ENCODE measurements at regions not wholly inside any gene's neighbourhood (a gene's known extent, or its start where the extent isn't known, plus 50 kb on each side); places are given as distances from the start of the nearest gene placed in this dataset.

DNA sequence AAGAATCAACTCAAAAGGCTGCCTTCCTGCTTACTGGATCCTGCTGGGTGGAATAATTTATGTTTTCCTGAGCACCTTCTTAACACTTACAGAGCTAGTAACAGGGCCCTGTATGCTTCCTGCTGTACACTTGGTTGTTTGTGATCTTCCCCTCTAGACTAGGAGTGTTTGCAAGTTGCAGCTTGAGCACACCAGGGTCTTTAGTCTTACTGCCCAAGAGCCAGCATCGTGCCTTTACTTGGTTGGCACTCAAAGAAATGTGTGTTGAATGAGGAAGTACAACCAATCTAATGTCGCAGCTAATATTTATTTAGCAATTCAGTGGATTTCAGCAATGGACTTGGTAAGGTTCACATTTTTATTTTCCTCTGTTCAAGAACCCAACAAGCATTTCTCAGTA lies 57.5 kb upstream of the HAND1 start:
- Histone ChIP-seq H3K23me2 (ENCODE audit: low read depth, low read length) (no peaks in the 10 kb centered on the region), H3K4me2 (ENCODE audit: insufficient read depth in 1 of 2, low read depth in 2 of 2, low read length in 2 of 2) (no peak overlapping the region), H2AK5ac (ENCODE audit: low read depth, low read length) (no peak overlapping the region), H3K4me1 (replicated peaks in 1 of 4; ENCODE audit: control insufficient read depth in 3 of 4, insufficient read depth in 4 of 4, low read length in 3 of 4) (no peaks in the 10 kb centered on the region), H2BK120ac (replicated peaks; ENCODE audit: low read depth, low read length) (no peak overlapping the region), H2BK20ac (ENCODE audit: low read length) (no peak overlapping the region), H3K9me3 (ENCODE audit: insufficient read depth in 2 of 2, low read depth in 1 of 2, low read length in 1 of 2) (no peaks in the 10 kb centered on the region), H3K27me3 (replicated peaks in 1 of 4; ENCODE audit: control insufficient read depth in 3 of 4, extremely low read depth in 1 of 4, insufficient read depth in 3 of 4, low read length in 3 of 4) (no peaks in the 10 kb centered on the region), H3K4me3 (ENCODE audit: extremely low read depth in 1 of 4, insufficient read depth in 2 of 4, low read depth in 3 of 4, low read length in 4 of 4) (no peak overlapping the region), H3K4ac (replicated peaks; ENCODE audit: insufficient read length, low read depth, low read length) (no peak overlapping the region), H3K18ac (ENCODE audit: extremely low read depth, low read length) (no peak overlapping the region), H3K14ac (ENCODE audit: insufficient read length) (no peak overlapping the region), H2BK15ac (ENCODE audit: low read length) (no peak overlapping the region), H4K20me1 (replicated peaks in 1 of 2; ENCODE audit: control insufficient read depth in 1 of 2, insufficient read depth in 2 of 2, low read length in 2 of 2) (no peaks in the 10 kb centered on the region), H2BK12ac (ENCODE audit: low read depth, low read length) (no peak overlapping the region), H3K79me1 (ENCODE audit: low read depth, low read length) (no peaks in the 10 kb centered on the region), H3K23ac (ENCODE audit: insufficient read length) (no peak overlapping the region), H4K91ac (replicated peaks; ENCODE audit: insufficient read length, low read length) (no peak overlapping the region), H2BK5ac (ENCODE audit: low read depth, low read length) (no peak overlapping the region), H3K56ac (replicated peaks; ENCODE audit: insufficient read length, low read depth, low read length) (no peak overlapping the region), H3K79me2 (ENCODE audit: control insufficient read depth in 1 of 2, insufficient read depth in 2 of 2, low read length in 2 of 2) (no peaks in the 10 kb centered on the region), H3K27ac (ENCODE audit: low read depth, low read length) (no peak overlapping the region), H4K8ac (ENCODE audit: extremely low read depth, insufficient read depth, low read length) (no peak overlapping the region), H3K9ac (replicated peaks in 1 of 4; ENCODE audit: extremely low read depth in 1 of 4, low read depth in 3 of 4, low read length in 3 of 4) (no peak overlapping the region), H4K5ac (ENCODE audit: insufficient read length, low read depth, low read length) (no peak overlapping the region), H2AFZ (ENCODE audit: low read length) (no peak overlapping the region), H3K36me3 (ENCODE audit: control insufficient read depth in 2 of 4, insufficient read depth in 4 of 4, low read length in 3 of 4) (no peaks in the 10 kb centered on the region; a peak in 1 of 8 replicates)
- POLR2A ChIA-PET (ENCODE audit: partially characterized antibody): no interaction called here
- 79% methylated on average over 2 of the region's 2 CpGs; no CpG with 5 or more reads in 1 of the 2 experiments for WGBS, 2 experiments (ENCODE audit: extremely low coverage in 1 of 2, insufficient coverage in 1 of 2, insufficient read length in 1 of 2, insufficient replicate concordance in 2 of 2, low coverage in 1 of 2, low lambda C conversion rate in 2 of 2, missing lambda C conversion rate in 1 of 2)
- FAIRE-seq (no peak), DNase-seq (ENCODE audit: low read depth in 1 of 2, low spot score in 2 of 2) (no peak)
- TF ChIP-seq BCL11A (IDR thresholded peaks at IDR 0.05; ENCODE audit: low read depth in 2 of 2, low read length in 2 of 2) (no peak), RXRA (IDR thresholded peaks at IDR 0.05; ENCODE audit: insufficient read depth, low read depth, low read length) (no peak), YY1 (IDR thresholded peaks at IDR 0.05; ENCODE audit: low read depth, low read length) (no peak), KDM4A (IDR thresholded peaks at IDR 0.05; ENCODE audit: low read depth, low read length, severe bottlenecking) (no peak), KDM1A (IDR thresholded peaks at IDR 0.05; ENCODE audit: borderline replicate concordance, low read length) (no peak), SP4 (IDR thresholded peaks at IDR 0.05; ENCODE audit: low read length) (no peak), CHD2 (IDR thresholded peaks at IDR 0.05; ENCODE audit: low read length) (no peak), NRF1 (IDR thresholded peaks at IDR 0.05; ENCODE audit: low read depth, low read length) (no peak), SRF (IDR thresholded peaks at IDR 0.05; ENCODE audit: low read depth, low read length) (no peak), TAF7 (optimal IDR thresholded peaks at IDR 0.05; ENCODE audit: borderline replicate concordance, low read depth, low read length) (no peak), TCF12 (IDR thresholded peaks at IDR 0.05; ENCODE audit: low read depth, low read length) (no peak), EP300 (IDR thresholded peaks at IDR 0.05; ENCODE audit: borderline replicate concordance in 1 of 2, low read depth in 2 of 2, low read length in 2 of 2) (no peak)
- TF ChIP-seq, protein P1, sequence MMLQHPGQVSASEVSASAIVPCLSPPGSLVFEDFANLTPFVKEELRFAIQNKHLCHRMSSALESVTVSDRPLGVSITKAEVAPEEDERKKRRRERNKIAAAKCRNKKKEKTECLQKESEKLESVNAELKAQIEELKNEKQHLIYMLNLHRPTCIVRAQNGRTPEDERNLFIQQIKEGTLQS (IDR thresholded peaks at IDR 0.05; ENCODE audit: insufficient read depth, low read depth, low read length): no peak
- CTCF ChIA-PET (ENCODE audit: partially characterized antibody): interaction anchor here (1.0 to 2.1 kb wide), 2 partner anchors 15 to 67 kb away, joined by 3 to 6 read pairs; no protein-coding TSS in a partner anchor
